ENCODE measurements at regions not wholly inside any gene's neighbourhood (a gene's known extent, or its start where the extent isn't known, plus 50 kb on each side); places are given as distances from the start of the nearest gene placed in this dataset.

- Mint-ChIP-seq H3K27ac (ENCODE audit: unreplicated experiment) (no peak overlapping the region), H3K9me3 (peaks cover 7% of the 10 kb centered on the region), H3K4me3 (no peak overlapping the region), H3K36me3 (ENCODE audit: low read depth) (no peaks in the 10 kb centered on the region), H3K4me1 (peaks cover 15% of the 10 kb centered on the region), H3K27me3 (ENCODE audit: low read depth) (no peaks in the 10 kb centered on the region)
- DNase-seq (ENCODE audit: low read depth, low spot score) = no peak
- no peak for TF ChIP-seq CTCF (conservative IDR thresholded peaks at IDR 0.05)
Measured at GRCh38 chrX:85570496-85570895, 191.0 kb upstream of the POF1B start.

GRCh38 chrX:85569686-85570085 lies 190.2 kb upstream of the POF1B start:
- H3K27ac Mint-ChIP-seq (ENCODE audit: unreplicated experiment) = peak overlapping the region; percentile 20
- H3K9me3 Mint-ChIP-seq = peaks cover 10% of the 10 kb centered on the region
- H3K27me3 Mint-ChIP-seq (ENCODE audit: low read depth) = no peaks in the 10 kb centered on the region
- TF ChIP-seq CTCF (conservative IDR thresholded peaks at IDR 0.05) = no peak
- peaks cover 15% of the 10 kb centered on the region for H3K4me1 Mint-ChIP-seq
- DNase-seq (ENCODE audit: low read depth, low spot score) = no peak
- no peaks in the 10 kb centered on the region for H3K36me3 Mint-ChIP-seq (ENCODE audit: low read depth)
- peak overlapping the region; percentile 17 for H3K4me3 Mint-ChIP-seq

- TF ChIP-seq CTCF (conservative IDR thresholded peaks at IDR 0.05) = no peak
- DNase-seq (ENCODE audit: low read depth, low spot score) = no peak
- Mint-ChIP-seq H3K9me3 (peaks cover 10% of the 10 kb centered on the region), H3K36me3 (ENCODE audit: low read depth) (no peaks in the 10 kb centered on the region), H3K27ac (ENCODE audit: unreplicated experiment) (peak overlapping the region; percentile 35), H3K27me3 (ENCODE audit: low read depth) (no peaks in the 10 kb centered on the region), H3K4me1 (peaks cover 15% of the 10 kb centered on the region), H3K4me3 (no peak overlapping the region)
Measured at GRCh38 chrX:85569096-85569495, 189.6 kb upstream of the POF1B start.

GRCh38 chrX:85561231-85561630 lies 181.8 kb upstream of the POF1B start:
- Mint-ChIP-seq H3K4me3 (no peak overlapping the region), H3K27ac (ENCODE audit: unreplicated experiment) (no peak overlapping the region), H3K4me1 (no peaks in the 10 kb centered on the region), H3K9me3 (peaks cover 2% of the 10 kb centered on the region), H3K27me3 (ENCODE audit: low read depth) (no peaks in the 10 kb centered on the region), H3K36me3 (ENCODE audit: low read depth) (no peaks in the 10 kb centered on the region)
- DNase-seq (ENCODE audit: low read depth, low spot score) = no peak
- TF ChIP-seq CTCF (conservative IDR thresholded peaks at IDR 0.05) = no peak

GRCh38 chrX:85544609-85545008 lies 165.1 kb upstream of the POF1B start:
- Mint-ChIP-seq H3K4me3 (no peak overlapping the region), H3K27ac (ENCODE audit: unreplicated experiment) (no peak overlapping the region), H3K4me1 (no peaks in the 10 kb centered on the region), H3K36me3 (ENCODE audit: low read depth) (no peaks in the 10 kb centered on the region), H3K9me3 (no peaks in the 10 kb centered on the region), H3K27me3 (ENCODE audit: low read depth) (no peaks in the 10 kb centered on the region)
- DNase-seq (ENCODE audit: low read depth, low spot score) = no peak
- peak; percentile 74 for TF ChIP-seq CTCF (conservative IDR thresholded peaks at IDR 0.05)

GRCh38 chrX:85543866-85544265 lies 164.4 kb upstream of the POF1B start:
- no peak overlapping the region for H3K4me3 Mint-ChIP-seq
- TF ChIP-seq CTCF (conservative IDR thresholded peaks at IDR 0.05) = no peak
- H3K36me3 Mint-ChIP-seq (ENCODE audit: low read depth) = no peaks in the 10 kb centered on the region
- no peaks in the 10 kb centered on the region for H3K4me1 Mint-ChIP-seq
- H3K9me3 Mint-ChIP-seq = no peaks in the 10 kb centered on the region
- H3K27me3 Mint-ChIP-seq (ENCODE audit: low read depth) = no peaks in the 10 kb centered on the region
- no peak overlapping the region for H3K27ac Mint-ChIP-seq (ENCODE audit: unreplicated experiment)
- no peak for DNase-seq (ENCODE audit: low read depth, low spot score)

Measured in neural crest cell (in vitro differentiated cells).